Embryonic facial prominence (tissue), 1 donor: ENCODE measurements at regions not wholly inside any gene's neighbourhood (a gene's known extent, or its start where the extent isn't known, plus 50 kb on each side); places are given as distances from the start of the nearest gene placed in this dataset.

ENCODE experiments used
- DNase-seq: peaks from one replicate; pipeline ENCODE4 v3.0.0-alpha.2; 2016; ENCODE audit errors: extremely low spot score

DNA sequence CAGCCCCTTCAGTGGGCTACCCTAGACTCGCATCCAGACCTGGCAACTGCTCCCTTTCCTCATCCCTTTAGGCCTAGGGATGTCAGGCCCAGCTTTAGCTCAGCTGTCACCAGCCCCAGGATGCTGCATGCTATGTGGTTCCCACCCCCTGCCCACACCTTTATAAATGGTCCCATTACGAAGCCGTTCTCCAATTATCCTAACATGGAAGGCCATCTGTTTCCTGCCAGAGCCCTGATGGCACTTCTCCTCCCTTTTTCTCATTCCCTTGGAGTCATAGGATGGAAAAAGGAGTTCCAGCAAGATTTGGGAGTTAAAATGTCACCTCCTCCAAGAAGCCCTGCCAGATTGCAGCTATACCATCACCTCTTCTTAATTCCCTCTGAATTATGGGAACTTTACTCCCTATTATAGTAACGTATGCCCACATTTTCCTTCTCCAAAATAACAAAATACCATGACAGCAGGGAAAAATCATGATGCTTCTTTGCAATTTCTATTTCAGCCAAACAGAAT lies 205.0 kb upstream of the GRIK3 start:
- DNase-seq, result no peak

DNA sequence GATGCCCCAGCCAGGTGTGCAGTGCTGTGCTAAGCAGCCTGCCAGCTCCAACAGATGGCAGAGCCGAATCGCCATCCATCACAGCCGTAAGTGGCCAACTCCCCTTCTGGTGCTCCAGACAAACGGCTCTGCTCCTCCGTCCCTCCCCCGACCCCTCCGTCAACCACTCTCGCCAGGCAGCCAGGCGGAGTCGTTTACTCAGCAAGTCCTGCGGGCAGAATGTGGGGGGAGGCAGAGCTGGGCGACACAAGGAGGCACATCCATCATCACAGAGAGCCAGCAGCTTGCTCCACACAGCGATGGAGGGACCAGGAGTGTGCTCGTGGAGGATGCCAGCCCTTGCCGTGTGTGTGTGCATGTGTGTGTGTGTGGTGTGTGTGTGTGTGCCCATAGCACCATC lies 206.6 kb upstream of the GRIK3 start:
- DNase-seq, result no peak

DNA sequence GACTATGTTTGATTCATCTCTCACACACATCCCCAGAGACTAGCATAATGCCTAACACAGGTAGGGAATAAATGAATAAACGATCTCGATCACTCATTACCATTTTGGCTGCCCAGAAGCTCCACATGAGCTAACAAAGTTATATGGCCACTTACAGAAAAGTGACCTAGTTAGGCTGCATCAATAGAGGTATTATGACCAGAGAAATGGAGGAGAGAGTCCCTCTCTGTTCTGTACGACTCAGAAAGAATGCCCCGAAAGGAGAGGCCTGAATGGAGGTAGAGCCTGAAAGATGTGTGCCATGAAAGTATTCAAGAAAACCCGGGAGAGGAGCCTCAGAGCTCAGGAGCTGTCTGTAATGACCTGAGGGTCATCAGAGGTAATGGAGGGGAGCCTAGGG lies 208.2 kb upstream of the GRIK3 start:
- DNase-seq, result no peak

DNA sequence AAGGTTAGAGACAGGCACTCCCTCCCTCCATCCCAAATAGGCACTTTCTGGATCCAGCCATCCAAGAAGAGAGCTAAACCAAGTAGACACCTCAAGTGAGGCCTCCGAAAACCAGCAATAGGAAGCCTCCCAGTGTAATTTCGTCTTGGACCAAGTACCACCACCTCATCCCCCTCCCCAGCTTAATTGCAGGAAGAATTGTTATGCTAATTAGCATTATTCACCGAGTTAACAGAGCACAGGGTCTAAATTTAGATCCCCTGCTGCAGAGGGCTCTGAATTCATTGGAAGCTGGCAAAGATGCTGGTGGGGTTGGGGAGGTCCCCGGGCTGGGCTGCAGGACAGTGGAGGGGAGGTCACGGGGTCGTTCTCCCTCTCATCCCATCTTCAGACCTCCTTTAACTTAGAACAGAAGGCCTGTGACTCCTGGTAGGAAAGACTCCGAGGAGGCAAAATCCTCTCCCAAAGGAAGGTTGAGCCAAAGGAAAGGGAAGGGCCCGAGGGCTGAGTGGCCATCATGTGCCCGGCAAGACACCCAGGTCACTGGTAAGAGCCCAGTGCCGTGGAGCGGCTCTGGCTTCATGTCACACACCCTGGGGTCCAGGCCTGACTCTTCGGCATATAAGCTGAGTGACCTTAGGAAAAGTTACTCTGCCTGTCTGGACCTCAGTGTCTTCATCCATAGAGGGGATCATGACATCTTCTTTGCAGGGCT lies 209.2 kb upstream of the GRIK3 start:
- no peak for DNase-seq

DNA sequence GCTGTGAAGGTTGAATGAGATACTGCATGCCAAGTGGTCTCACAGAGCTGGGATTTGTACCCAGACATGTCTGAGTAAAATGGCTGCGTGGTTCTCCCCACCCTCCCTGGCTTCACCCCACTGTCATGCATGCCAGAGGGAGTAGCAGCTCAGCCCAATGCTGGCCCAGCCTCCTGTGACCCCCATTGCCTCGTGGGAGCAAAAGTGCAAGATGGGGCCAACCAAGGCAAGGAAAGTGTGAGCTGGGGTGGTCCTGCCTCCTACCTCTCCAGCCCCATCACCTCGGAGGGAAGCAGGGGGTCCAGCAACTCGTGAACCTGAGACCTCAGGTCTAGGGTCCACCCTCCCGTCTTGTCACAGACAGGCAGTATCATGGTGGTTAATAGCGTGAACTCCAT lies 209.8 kb upstream of the GRIK3 start:
- DNase-seq, result no peak

DNA sequence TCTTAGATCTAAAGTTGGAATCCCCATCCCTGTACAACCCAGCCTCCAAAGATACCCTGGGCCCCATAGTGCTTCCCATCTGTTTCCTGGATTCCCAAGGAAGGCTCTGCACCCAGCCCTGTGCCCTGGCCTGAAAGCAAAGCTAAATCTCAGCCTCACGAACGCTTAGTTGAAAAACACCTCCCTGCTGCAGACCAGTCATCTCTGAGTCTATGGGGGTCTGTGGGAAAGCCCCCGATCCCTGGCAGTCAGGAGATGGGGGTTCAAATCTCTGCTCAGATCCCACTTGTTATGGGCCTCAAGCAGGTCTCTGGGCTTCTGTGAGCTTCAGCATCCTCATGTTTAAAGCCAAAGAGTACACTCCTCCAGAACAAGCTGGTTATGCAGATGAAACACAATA lies 210.5 kb upstream of the GRIK3 start:
- no peak for DNase-seq

DNA sequence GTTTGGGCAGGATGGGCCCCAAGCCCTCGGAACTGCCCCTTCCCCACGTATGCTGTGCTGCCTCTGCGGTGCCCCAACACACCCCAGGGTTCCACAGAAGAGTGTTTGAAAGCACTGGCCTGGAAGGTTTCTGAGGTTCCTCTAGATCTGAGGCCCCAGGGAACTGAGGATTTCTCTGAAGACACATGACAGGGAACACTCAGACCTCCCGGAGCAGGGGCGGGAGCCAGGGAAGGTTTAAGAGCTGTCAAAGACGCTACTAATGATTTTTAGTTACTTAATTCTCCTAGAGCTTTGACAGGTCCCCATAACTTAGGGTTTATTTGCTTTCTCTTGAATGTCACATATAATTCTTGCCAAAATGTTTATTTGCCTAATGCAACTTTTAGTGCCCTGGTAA lies 212.3 kb upstream of the GRIK3 start:
- DNase-seq, result no peak

DNA sequence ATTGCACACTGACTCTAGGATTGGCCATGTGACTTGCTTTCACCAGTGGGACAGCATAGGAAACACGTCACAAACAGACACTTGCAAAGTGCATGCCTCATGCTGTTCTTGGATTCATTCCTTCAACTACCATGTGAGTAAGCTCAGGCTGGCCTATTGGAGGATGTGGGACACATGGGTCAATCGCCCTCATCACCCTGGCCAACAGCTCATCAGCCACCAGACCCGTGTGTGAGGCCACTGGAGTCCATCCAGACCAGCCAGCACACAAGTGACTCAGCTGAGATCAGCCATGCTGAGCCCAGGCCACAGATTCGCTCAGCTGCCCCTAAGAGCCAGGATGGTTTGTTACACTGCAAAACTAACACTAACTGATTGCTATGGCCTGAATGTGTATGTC lies 216.1 kb upstream of the GRIK3 start:
- no peak for DNase-seq

DNA sequence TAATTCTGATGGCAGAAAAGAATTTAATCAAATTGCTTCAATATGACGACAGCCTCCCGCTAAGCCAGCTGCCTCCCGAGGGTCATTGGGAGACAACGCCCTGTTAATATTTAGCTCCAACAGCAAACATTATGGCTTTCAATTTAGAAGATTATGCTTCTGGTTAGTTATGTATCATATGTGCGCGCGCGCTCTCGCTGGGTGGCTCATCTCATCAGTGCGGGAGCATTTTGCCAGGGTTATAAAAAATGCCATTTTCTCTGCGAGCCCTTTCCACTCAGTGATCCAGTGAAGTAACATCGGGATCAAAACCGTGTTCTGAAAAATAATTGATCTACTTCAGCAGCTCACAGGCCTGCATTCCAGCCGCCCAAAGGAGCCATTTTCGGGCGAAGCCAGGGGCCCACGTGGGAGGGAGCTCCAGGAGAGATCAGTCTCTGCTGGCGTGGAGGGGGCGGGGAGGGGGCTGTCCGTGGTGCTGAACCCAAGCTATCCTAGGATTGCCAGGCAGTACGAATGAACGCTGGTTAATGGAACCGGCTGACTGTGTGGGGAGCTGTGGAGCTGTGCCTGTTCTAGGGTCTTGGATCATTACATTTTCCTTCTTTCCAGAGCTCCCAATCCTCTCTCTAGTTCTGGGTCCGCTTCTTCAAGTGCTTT lies 219.1 kb upstream of the ZC3H12A start:
- peak; percentile 46 for DNase-seq

DNA sequence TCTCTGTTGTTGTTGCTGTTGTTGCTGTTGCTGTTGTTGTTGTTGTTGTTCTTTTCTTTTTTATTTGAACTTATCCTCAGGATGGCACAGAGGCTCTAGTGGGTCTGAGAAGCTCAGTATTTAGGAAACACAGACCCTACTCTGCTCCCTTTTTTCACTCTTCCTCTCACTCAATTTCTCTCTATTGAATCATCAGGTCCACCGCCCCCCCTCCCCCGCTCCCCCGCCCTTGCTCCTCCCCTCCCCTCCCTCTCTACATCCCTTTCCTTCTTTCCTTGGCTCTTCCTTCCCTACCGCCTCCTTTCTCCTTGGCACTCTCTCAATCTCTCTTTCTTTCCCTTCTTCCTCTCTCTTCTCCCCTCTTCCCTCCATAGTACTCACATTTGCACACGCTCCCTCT lies 218.5 kb upstream of the ZC3H12A start:
- no peak for DNase-seq

DNA sequence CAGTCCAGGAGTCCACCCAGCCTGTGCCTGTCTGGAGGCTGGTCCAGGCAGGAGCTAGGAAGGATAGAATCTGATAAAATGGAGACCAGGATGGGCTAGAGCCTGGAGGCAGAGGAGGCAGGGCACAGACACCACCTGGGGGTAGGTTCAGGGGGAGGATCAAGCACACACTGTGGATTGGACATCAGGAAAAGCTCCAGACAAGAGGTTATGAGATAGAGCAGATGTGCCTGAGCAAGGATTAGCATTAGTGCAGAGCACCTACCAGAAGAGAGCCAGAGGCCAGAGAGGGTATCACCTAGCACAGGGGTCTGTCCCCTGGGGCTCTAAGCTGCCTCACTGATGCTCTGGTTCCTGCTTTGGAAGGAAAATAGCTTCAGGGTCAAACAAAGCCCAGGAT lies 216.7 kb upstream of the ZC3H12A start:
- DNase-seq, result no peak

DNA sequence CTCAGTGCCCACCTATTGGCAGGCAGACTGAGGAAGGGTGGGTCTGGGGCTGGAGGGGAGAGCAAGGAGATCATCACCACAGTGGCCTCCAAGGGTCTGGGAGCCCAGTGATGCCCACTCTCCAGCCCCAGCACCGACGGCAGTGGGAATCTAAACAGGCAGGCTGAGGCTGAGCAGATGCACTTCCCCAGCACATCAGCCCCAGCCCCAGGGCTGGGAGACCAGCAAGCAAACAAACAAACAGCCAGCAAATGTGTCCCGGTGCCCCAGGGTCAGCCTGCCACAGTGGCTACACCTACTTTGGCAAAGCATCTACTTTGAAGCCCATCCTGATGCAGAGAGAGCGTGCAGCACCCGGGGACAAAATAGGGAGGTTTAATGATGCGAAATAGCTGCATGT lies 216.3 kb upstream of the ZC3H12A start:
- DNase-seq, result no peak

DNA sequence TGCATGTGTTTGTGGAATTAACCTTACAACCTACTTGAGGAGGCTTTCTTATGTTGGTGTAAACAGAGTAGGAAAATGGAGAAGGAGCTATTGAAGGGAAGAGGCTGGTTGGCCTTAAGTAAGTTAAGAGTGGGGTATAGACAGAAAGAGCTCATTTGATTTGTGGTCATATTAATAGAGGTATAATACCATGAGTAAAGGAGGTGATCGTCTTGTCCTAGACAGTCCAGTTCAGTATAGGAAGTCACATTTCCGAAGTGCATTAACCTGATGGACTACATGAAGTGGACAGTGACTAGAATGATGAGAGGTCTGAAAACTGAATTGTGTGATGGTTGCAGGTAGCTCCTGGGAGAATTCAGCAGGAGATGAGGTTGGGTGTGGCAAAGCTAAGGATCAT lies 215.4 kb upstream of the ZC3H12A start:
- DNase-seq, result no peak

DNA sequence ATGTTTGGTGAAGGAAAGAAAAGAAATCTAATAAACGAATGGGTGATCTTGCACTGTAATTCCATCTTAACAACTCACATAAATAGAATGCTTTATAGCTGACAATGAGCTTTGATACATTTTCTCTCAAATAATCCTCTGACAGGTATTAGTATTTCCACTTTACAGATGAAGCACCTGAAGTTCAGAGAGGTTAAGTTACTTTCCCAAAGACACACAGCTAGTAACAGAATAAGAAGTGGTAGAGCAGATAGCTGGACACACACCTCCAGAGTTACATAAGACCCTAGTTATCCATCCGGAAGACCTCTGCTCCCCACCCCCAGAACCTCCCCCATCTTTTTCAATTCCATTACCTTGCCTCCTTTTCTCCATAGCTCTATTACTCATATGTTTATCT lies 213.3 kb upstream of the ZC3H12A start:
- no peak for DNase-seq

DNA sequence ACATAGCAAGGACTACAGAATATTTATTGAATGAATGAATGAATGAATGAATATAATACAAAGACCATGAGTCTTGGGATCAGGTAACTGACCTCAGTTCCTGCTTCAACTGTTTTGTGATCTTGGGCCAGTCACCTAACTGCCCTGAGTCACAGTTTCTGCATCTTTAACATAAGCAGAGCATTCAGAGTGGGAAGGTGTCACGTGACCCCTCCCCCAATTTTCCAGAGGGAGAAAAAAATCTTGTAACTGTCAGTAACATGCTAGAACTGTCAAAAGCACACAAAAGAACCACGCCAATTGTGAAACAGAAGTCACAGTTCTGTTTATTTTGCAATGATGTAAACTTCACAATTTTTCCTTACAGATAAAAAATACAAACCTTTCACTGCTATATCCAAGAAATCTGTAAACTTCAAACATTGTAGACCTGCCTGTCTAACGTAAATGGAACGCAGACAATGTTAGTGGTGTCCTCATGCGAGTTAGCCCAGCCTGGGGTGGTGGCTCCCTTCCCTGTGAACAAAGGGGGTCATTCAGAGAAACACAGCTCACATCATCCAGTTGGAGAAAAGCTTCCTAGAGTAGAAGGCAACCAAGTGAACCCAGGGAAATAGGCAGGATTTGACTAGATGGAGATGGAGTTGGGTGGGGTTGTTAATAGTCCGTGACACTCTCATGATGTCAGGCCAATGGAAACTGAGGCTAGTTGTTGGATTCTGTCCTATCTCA lies 211.8 kb upstream of the ZC3H12A start:
- no peak for DNase-seq

DNA sequence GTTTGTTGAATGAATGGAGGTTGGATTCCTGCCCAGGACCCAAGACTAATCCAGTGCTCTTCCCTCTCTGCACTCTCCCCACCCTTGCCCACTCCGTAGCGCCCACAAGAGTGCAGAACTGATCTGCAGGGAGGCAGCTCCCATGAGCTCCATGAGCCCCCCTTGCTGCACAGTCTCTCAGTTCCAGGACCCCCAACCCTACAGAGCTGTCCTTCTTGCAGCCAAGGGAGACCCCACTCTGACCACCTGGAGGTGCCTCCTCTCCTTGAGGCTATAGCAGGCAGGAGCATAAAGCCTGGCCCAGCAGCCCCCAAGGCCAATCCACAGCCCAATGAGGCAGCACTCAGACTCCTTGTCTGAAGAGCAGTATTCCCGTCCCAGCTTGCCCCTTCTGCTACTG lies 209.2 kb upstream of the ZC3H12A start:
- DNase-seq, result no peak

DNA sequence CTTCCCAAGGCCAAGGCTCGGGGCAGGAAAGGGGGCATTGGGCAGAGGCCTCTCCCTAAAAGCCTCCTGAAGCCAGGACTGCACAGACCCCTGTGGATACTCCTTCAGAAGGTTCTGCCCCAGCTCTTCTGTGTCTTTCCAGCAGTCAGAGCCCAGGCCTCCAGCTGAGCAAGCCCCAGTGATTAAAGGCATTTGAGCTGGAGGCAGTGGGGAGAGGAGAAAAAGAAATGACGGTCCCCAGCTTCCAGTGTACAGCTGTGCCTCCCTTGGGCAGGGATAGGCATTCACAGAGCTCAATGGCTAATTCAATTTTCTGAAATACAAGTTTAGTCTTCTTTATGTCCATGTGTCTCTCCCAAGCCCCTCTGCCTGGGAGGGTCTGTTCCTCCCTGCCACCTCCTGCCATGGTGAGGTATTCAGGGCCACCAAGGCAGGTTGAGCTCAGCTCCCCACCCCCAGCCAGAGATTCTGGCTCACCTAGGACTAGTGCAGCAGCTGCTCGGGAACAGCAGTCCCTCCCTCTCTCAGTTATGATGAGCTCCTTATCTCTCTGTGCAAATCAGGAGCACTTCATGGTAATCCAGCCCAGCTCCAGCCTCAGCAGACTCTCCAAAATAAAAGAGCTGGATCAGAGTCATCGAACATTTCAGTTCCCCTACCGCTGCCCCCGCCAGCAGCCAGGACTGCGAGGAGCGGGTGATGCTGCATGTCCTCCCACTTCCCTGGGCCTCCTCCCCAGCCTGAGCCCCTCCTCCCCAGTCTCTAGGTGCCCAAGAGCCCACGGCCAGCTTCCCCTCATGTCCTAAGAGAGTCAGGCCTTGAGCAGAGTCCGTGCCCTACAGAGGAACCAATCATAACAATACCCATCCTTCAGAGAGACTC lies 208.4 kb upstream of the ZC3H12A start:
- no peak for DNase-seq

DNA sequence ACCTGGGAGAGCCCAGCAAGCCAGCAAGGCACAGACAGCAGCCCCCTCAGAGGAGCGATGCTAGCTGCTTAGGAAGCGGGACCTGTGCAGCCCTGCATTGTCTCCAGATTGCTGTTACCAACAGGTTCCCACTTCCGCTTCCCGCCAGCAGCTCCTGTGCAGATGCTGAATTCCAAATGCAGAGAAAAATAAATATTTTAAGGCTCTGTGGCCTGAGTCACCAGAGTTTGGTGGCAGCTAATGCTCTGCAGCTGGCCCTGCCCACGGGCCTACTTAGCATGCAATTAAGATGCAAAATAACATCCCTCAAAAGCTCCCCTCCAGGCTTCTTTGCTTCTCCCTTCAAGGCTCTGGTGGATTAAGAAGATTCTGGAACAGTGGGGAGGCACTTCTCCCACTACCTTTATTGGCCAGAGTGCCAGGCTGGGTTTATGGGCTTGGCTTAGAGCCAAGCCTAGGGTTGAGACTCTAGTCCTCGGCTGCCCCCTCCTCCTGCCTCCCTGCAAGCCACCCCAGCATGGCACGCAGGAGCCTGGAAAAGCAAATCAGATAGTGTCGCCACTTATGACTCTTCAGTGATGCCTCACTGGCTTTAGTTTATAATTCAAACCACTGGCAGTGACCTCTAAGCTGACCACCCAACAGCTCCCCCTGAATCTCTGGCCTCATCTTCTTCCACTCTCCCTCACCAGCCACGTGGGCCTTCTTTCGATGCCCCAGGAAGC lies 207.1 kb upstream of the ZC3H12A start:
- no peak for DNase-seq

DNA sequence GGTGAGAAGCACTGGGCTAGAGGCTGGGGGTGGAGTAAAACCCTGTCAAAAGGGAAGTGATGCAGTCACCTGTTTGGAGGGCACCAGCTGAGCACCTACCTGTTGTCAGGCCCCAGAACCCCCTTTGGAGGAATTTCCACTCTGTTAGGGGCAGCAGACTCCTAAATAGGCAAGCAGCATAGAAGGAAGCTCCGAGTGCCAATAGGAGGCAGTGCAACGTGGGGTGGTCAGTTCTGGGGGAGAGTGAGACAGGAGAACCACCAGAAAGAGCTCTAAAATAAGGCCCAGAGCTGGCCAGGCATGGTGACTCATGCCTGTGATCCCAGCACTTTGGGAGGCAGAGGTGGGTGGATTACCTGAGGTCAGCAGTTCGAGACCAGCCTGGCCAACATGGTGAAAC lies 203.7 kb upstream of the ZC3H12A start:
- no peak for DNase-seq

DNA sequence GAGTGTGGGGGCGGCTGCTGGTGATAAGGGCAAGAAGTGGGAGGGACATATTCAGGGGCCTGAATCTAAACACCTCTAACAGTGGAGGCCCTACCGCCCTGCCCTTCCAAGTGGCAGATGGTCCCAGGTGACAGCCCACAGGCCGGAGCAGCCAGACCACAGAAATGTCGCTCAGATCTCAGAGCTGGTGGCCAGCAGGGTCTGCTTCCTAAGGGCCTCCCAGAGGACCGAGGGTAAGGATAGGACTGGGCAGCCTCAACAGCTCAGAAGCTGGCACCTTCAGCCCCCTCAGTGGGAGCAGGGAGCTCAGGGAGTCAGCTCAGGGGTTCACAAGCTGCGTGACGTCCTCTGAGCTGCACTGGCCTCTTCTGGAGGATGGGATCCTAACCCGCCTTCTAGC lies 201.8 kb upstream of the ZC3H12A start:
- DNase-seq, result no peak

DNA sequence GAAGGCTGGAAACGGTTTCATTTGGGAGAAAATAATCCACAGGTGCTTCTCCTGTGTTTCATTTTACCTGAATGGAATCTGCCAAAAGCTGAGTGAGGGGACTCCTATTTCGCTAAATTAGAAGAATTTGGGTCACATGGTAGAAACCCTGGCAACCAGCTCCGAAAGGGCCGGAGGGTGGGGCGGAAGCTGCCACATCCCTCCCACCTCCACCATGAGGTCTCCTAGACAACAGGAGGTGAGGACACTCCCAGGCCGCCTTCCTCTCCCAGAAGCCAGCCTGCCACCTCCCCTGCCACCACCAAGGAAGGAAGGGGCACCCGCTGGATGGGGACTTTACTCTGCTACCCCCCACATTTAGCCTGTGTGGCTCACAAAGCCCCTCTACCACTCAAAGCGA lies 199.9 kb upstream of the ZC3H12A start:
- no peak for DNase-seq
